Body of pancreas (tissue), 4 donors: ENCODE measurements at regions not wholly inside any gene's neighbourhood (a gene's known extent, or its start where the extent isn't known, plus 50 kb on each side); places are given as distances from the start of the nearest gene placed in this dataset.

Experiments used
- ATAC-seq: fragments of 150-250 bp; one replicate; pipeline ENCODE4 v1.9.1; 2016
- DNase-seq, 4 donors: peaks; one replicate each; pipeline ENCODE4 v3.0.0-alpha.2; 2019
- H3K27ac ChIP-seq, 4 donors: fragments of 200-600 bp; sonication (generic); 1 replicate in 3 of 4; 2 replicates in 1 of 4; pipeline versions ENCODE4 v1.5.1 to v1.6.1; 2016 to 2019; ENCODE audit warnings: mild to moderate bottlenecking in 1 of 4, mixed read lengths in 1 of 4, moderate library complexity in 1 of 4
- H3K27me3 ChIP-seq, 2 donors: fragments of 200-600 bp; sonication (generic); one replicate each; pipeline ENCODE4 v1.6.0; 2016; ENCODE audit warnings: mild to moderate bottlenecking in 1 of 2
- H3K36me3 ChIP-seq, 2 donors: fragments of 200-600 bp; sonication (generic); replicated peaks in 1 of 2; 2 replicates each; pipeline ENCODE4 v1.5.1; 2016; ENCODE audit warnings: low read depth in 2 of 2; ENCODE audit not compliant: insufficient read depth in 1 of 2
- H3K4me1 ChIP-seq: fragments of 200-600 bp; sonication (generic); one replicate; pipeline ENCODE4 v1.6.0; 2016
- H3K4me3 ChIP-seq, 2 donors: fragments of 200-600 bp; sonication (generic); 1 replicate in 1 of 2; 2 replicates in 1 of 2; pipeline ENCODE4 v1.5.1; 2016 to 2019
- H3K9me3 ChIP-seq, 3 donors: fragments of 200-600 bp; sonication (generic); 1 replicate in 2 of 3; 2 replicates in 1 of 3; pipeline ENCODE4 v1.5.1; 2016
- CTCF ChIP-seq, 7 experiments: fragments of 450-650 bp in 4 of 7; fragments of 200-600 bp in 3 of 7; sonication (generic) in 3 of 7; IDR thresholded peaks; one replicate each; pipeline ENCODE4 v1.5.1; 2016 to 2019; ENCODE audit warnings: antibody characterized with exemption in 7 of 7
- POLR2A ChIP-seq, 3 donors: fragments of 450-650 bp; IDR thresholded peaks; one replicate each; pipeline ENCODE4 v1.6.1; 2016; ENCODE audit warnings: antibody characterized with exemption in 3 of 3, mild to moderate bottlenecking in 2 of 3
- WGBS, 2 donors: methylation state at CpG; one replicate each; pipeline ENCODE4 v1.1.5; 2017; 5-methylcytosine and 5-hydroxymethylcytosine counted together
- intact Hi-C: fragments of 100-400 bp; cut with DNase I; formaldehyde crosslinking; loops from one replicate; pipeline ENCODE4 v1.15.1; 2023

GRCh38 chr9:78746010-78746409 lies 449.1 kb downstream of the PSAT1 start:
- ATAC-seq (no peak), DNase-seq (no peak)
- no peaks in the 10 kb centered on the region for H3K4me1 ChIP-seq
- no peaks in the 10 kb centered on the region for H3K27me3 ChIP-seq
- 50 to 63% methylated on average over 3 of the region's 3 CpGs for WGBS, 2 donors
- TF ChIP-seq POLR2A (IDR thresholded peaks at IDR 0.05) (no peak), CTCF (IDR thresholded peaks at IDR 0.05) (no peak)
- no peak overlapping the region for H3K27ac ChIP-seq
- no peaks in the 10 kb centered on the region for H3K9me3 ChIP-seq
- intact Hi-C loops: no loop called here
- H3K4me3 ChIP-seq: no peak overlapping the region
- no peaks in the 10 kb centered on the region for H3K36me3 ChIP-seq

- Histone ChIP-seq H3K4me1 (no peaks in the 10 kb centered on the region), H3K27ac (no peak overlapping the region), H3K4me3 (no peak overlapping the region), H3K27me3 (no peaks in the 10 kb centered on the region), H3K9me3 (no peaks in the 10 kb centered on the region), H3K36me3 (no peaks in the 10 kb centered on the region)
- TF ChIP-seq CTCF (IDR thresholded peaks at IDR 0.05): no peak
- no peak for TF ChIP-seq POLR2A (IDR thresholded peaks at IDR 0.05)
- intact Hi-C loops: no loop called here
- DNase-seq (no peak), ATAC-seq (no peak)
These were observed 456.1 kb downstream of the PSAT1 start for GRCh38 chr9:78753039-78753438.

GRCh38 chr9:78756813-78757510 lies 460.0 kb downstream of the PSAT1 start:
- ATAC-seq (no peak), DNase-seq (no peak)
- TF ChIP-seq POLR2A (IDR thresholded peaks at IDR 0.05) (no peak), CTCF (IDR thresholded peaks at IDR 0.05) (no peak)
- WGBS, 2 donors: 78 to 81% methylated on average over 7 of the region's 7 CpGs
- Histone ChIP-seq H3K27ac (no peak overlapping the region), H3K9me3 (no peaks in the 10 kb centered on the region), H3K4me1 (no peaks in the 10 kb centered on the region), H3K36me3 (no peaks in the 10 kb centered on the region), H3K27me3 (no peaks in the 10 kb centered on the region), H3K4me3 (no peak overlapping the region)
- intact Hi-C loops: no loop called here

GRCh38 chr9:78763424-78763823 lies 466.5 kb downstream of the PSAT1 start:
- TF ChIP-seq CTCF (IDR thresholded peaks at IDR 0.05) (no peak), POLR2A (IDR thresholded peaks at IDR 0.05) (no peak)
- DNase-seq: no peak
- H3K27ac ChIP-seq: no peak overlapping the region
- no peaks in the 10 kb centered on the region for H3K9me3 ChIP-seq
- no peaks in the 10 kb centered on the region for H3K27me3 ChIP-seq
- 87 to 93% methylated on average over 4 of the region's 4 CpGs for WGBS, 2 donors
- no peak overlapping the region for H3K4me3 ChIP-seq
- no peak for ATAC-seq
- intact Hi-C loops: no loop called here
- no peaks in the 10 kb centered on the region for H3K4me1 ChIP-seq
- H3K36me3 ChIP-seq: no peaks in the 10 kb centered on the region

GRCh38 chr9:78765861-78766260 lies 468.9 kb downstream of the PSAT1 start:
- ATAC-seq: no peak
- no peak for TF ChIP-seq CTCF (IDR thresholded peaks at IDR 0.05)
- no peak for TF ChIP-seq POLR2A (IDR thresholded peaks at IDR 0.05)
- no peaks in the 10 kb centered on the region for H3K27me3 ChIP-seq
- 81 to 83% methylated on average over 4 of the region's 4 CpGs for WGBS, 2 donors
- H3K27ac ChIP-seq: no peak overlapping the region
- DNase-seq: no peak
- no peaks in the 10 kb centered on the region for H3K9me3 ChIP-seq
- H3K4me1 ChIP-seq: no peaks in the 10 kb centered on the region
- intact Hi-C loops: no loop called here
- H3K4me3 ChIP-seq: no peak overlapping the region
- no peaks in the 10 kb centered on the region for H3K36me3 ChIP-seq
